Keratinocyte (primary cell): ENCODE measurements at regions not wholly inside any gene's neighbourhood (a gene's known extent, or its start where the extent isn't known, plus 50 kb on each side); places are given as distances from the start of the nearest gene placed in this dataset.

Source experiments
- DNase-seq: peaks from one replicate; pipeline ENCODE4 v3.0.0-alpha.2; 2011; ENCODE audit warnings: low read depth, missing footprints, low spot score
- FAIRE-seq: peaks from 2 replicates; lab custom pipeline; 2011; peaks lifted over from hg19 to GRCh38; lab: Jason Lieb, UNC
- H2AFZ ChIP-seq: 2 replicates; pipeline ENCODE4 v1.6.0; 2012; ENCODE audit warnings: low read length, control low read depth, inconsistent platforms; ENCODE audit not compliant: control insufficient read depth
- H3K27ac ChIP-seq: 2 replicates; pipeline ENCODE4 v1.5.1; 2011; ENCODE audit warnings: low read length; ENCODE audit not compliant: control insufficient read depth, insufficient read depth
- H3K27me3 ChIP-seq: 3 replicates; pipeline ENCODE4 v1.6.0; 2011; ENCODE audit warnings: low read length; ENCODE audit not compliant: control insufficient read depth, insufficient read depth; ENCODE audit errors: extremely low read depth
- H3K36me3 ChIP-seq, 2 experiments: 2 replicates in 1 of 2; 3 replicates in 1 of 2; pipeline ENCODE4 v1.5.1; 2011; ENCODE audit warnings: low read length in 2 of 2, mild to moderate bottlenecking in 1 of 2; ENCODE audit not compliant: control insufficient read depth in 2 of 2, insufficient read depth in 2 of 2; ENCODE audit errors: extremely low read depth in 1 of 2
- H3K4me1 ChIP-seq: 3 replicates; pipeline ENCODE4 v1.5.1; 2011; ENCODE audit warnings: low read length; ENCODE audit not compliant: control insufficient read depth, insufficient read depth; ENCODE audit errors: extremely low read depth
- H3K4me2 ChIP-seq: 3 replicates; pipeline ENCODE4 v1.6.0; 2011; ENCODE audit warnings: low read depth, low read length; ENCODE audit not compliant: control insufficient read depth, insufficient read depth; ENCODE audit errors: extremely low read depth
- H3K4me3 ChIP-seq, 3 experiments: fragments of 200-600 bp in 1 of 3; sonication (generic) in 1 of 3; 2 replicates in 2 of 3; 3 replicates in 1 of 3; pipeline ENCODE4 v1.5.1; 2011 to 2016; ENCODE audit warnings: low read length in 3 of 3, mild to moderate bottlenecking in 3 of 3, control low read depth in 2 of 3, inconsistent platforms in 1 of 3, low read depth in 1 of 3, mixed read lengths in 1 of 3, mixed run types in 1 of 3, moderate library complexity in 1 of 3; ENCODE audit not compliant: control insufficient read depth in 2 of 3, insufficient read depth in 2 of 3; ENCODE audit errors: extremely low read depth in 1 of 3
- H3K79me2 ChIP-seq: 2 replicates; pipeline ENCODE4 v1.6.0; 2012; ENCODE audit warnings: low read length; ENCODE audit not compliant: control insufficient read depth, insufficient read depth
- H3K9ac ChIP-seq: 3 replicates; pipeline ENCODE4 v1.6.0; 2011; ENCODE audit warnings: low read length; ENCODE audit not compliant: control insufficient read depth, insufficient read depth; ENCODE audit errors: extremely low read depth
- H3K9me1 ChIP-seq: 3 replicates; pipeline ENCODE4 v1.6.0; 2011; ENCODE audit warnings: low read length; ENCODE audit not compliant: control insufficient read depth, insufficient read depth; ENCODE audit errors: extremely low read depth
- H3K9me3 ChIP-seq: 2 replicates; pipeline ENCODE4 v1.5.1; 2012; ENCODE audit warnings: low read depth, low read length; ENCODE audit not compliant: control insufficient read depth
- H4K20me1 ChIP-seq: 3 replicates; pipeline ENCODE4 v1.6.0; 2011; ENCODE audit warnings: low read length; ENCODE audit not compliant: control insufficient read depth, insufficient read depth; ENCODE audit errors: extremely low read depth
- EZH2 ChIP-seq: IDR thresholded peaks from one replicate; pipeline ENCODE4 v1.6.1; 2012; ENCODE audit warnings: inconsistent platforms, mild to moderate bottlenecking, low read length, moderate library complexity
- dilution Hi-C: fragments of 300-500 bp; cut with MboI; formaldehyde crosslinking; loops from one replicate; pipeline ENCODE4 v1.7.0; 2020; ENCODE audit warnings: low sequenced_read_pairs; ENCODE audit not compliant: extremely low pct_ligation_motif_present
- TF ChIP-seq, protein P1 (sequence below), 3 experiments: IDR thresholded peaks in 1 of 3; conservative IDR thresholded peaks in 1 of 3; optimal IDR thresholded peaks in 1 of 3; 2 replicates in 2 of 3; 3 replicates in 1 of 3; pipeline versions ENCODE3 to v1.5.1; 2011; ENCODE audit warnings: low read length in 3 of 3, mild to moderate bottlenecking in 3 of 3, moderate library complexity in 2 of 3, control low read depth in 1 of 3, inconsistent platforms in 1 of 3; ENCODE audit not compliant: insufficient read depth in 2 of 3; ENCODE audit errors: extremely low read depth in 1 of 3

GRCh38 chr10:44822966-44823365 lies 88.2 kb upstream of the TMEM72 start:
- H3K9me3 ChIP-seq = no peaks in the 10 kb centered on the region
- H3K79me2 ChIP-seq = no peaks in the 10 kb centered on the region
- no peaks in the 10 kb centered on the region for H3K27me3 ChIP-seq
- no peaks in the 10 kb centered on the region for H3K4me1 ChIP-seq
- H3K9ac ChIP-seq = no peak overlapping the region
- no peaks in the 10 kb centered on the region for H3K36me3 ChIP-seq
- H3K9me1 ChIP-seq = no peaks in the 10 kb centered on the region
- H2AFZ ChIP-seq = no peak overlapping the region
- dilution Hi-C loops = no loop called here
- no peaks in the 10 kb centered on the region for H4K20me1 ChIP-seq
- DNase-seq (no peak), FAIRE-seq (no peak)
- H3K27ac ChIP-seq = no peak overlapping the region
- TF ChIP-seq, protein P1, sequence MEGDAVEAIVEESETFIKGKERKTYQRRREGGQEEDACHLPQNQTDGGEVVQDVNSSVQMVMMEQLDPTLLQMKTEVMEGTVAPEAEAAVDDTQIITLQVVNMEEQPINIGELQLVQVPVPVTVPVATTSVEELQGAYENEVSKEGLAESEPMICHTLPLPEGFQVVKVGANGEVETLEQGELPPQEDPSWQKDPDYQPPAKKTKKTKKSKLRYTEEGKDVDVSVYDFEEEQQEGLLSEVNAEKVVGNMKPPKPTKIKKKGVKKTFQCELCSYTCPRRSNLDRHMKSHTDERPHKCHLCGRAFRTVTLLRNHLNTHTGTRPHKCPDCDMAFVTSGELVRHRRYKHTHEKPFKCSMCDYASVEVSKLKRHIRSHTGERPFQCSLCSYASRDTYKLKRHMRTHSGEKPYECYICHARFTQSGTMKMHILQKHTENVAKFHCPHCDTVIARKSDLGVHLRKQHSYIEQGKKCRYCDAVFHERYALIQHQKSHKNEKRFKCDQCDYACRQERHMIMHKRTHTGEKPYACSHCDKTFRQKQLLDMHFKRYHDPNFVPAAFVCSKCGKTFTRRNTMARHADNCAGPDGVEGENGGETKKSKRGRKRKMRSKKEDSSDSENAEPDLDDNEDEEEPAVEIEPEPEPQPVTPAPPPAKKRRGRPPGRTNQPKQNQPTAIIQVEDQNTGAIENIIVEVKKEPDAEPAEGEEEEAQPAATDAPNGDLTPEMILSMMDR (optimal IDR thresholded peaks at IDR 0.05 in 1 of 3, IDR thresholded peaks at IDR 0.05 in 1 of 3, conservative IDR thresholded peaks at IDR 0.05 in 1 of 3; ENCODE audit: extremely low read depth in 1 of 3, insufficient read depth in 2 of 3, low read length in 3 of 3) = no peak
- no peak for TF ChIP-seq EZH2
- H3K4me2 ChIP-seq = no peak overlapping the region
- no peak overlapping the region for H3K4me3 ChIP-seq

- Histone ChIP-seq H3K27ac (no peak overlapping the region), H2AFZ (no peak overlapping the region), H3K4me1 (no peaks in the 10 kb centered on the region), H3K9me1 (no peaks in the 10 kb centered on the region), H3K36me3 (no peaks in the 10 kb centered on the region), H3K9me3 (no peaks in the 10 kb centered on the region), H3K79me2 (no peaks in the 10 kb centered on the region), H3K27me3 (no peaks in the 10 kb centered on the region), H3K4me3 (no peak overlapping the region), H4K20me1 (no peaks in the 10 kb centered on the region), H3K4me2 (no peak overlapping the region), H3K9ac (no peak overlapping the region)
- DNase-seq = no peak
- TF ChIP-seq, protein P1 (optimal IDR thresholded peaks at IDR 0.05 in 1 of 3, IDR thresholded peaks at IDR 0.05 in 1 of 3, conservative IDR thresholded peaks at IDR 0.05 in 1 of 3; ENCODE audit: extremely low read depth in 1 of 3, insufficient read depth in 2 of 3, low read length in 3 of 3) = no peak
- TF ChIP-seq EZH2 = no peak
- FAIRE-seq = no peak
- dilution Hi-C loops = no loop called here
These were observed 86.5 kb upstream of the TMEM72 start for GRCh38 chr10:44824607-44825006.
